HS-27A (cell line): ENCODE measurements at regions not wholly inside any gene's neighbourhood (a gene's known extent, or its start where the extent isn't known, plus 50 kb on each side); places are given as distances from the start of the nearest gene placed in this dataset.
"Not testable (repeated sequence)": the region's sequence is repeated elsewhere in the genome, so short reads cannot be mapped to it uniquely, and the experiment has no call there.

ENCODE experiments used
- DNase-seq: peaks from one replicate; pipeline ENCODE4 v3.0.0-alpha.2; 2012; ENCODE audit warnings: low read depth, missing footprints

DNA sequence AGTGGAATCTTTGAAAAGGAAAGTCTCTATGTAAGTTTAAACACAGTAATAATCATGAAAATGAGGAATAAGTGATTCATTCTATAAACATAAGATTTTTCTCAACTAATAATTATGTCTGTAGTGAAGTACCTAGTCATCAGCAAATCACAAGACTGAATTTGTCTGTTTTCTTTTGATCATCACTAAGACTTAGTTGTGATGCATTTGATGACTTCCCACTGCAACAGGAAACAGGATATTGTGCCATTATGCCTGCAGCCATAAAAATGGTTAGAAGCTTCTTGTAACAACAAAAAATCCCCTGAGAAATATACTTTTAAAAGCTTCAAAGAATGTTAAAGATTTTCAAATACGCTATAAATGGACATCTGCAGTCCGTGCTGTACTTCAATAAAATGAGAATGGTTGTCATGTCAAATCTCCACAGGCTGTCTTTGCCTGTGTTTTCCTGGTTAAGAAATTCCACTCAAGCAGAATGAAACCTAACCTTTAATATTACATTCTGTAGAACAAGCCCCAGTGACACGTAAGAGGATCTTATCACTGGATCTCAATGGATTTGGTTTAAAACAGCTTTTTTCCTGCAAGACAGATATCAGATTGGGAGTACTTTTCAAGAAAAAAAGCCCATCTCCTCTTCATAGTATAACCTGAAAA, 1262.3 kb upstream of the PHF14 start:
- DNase-seq, result no peak

DNA sequence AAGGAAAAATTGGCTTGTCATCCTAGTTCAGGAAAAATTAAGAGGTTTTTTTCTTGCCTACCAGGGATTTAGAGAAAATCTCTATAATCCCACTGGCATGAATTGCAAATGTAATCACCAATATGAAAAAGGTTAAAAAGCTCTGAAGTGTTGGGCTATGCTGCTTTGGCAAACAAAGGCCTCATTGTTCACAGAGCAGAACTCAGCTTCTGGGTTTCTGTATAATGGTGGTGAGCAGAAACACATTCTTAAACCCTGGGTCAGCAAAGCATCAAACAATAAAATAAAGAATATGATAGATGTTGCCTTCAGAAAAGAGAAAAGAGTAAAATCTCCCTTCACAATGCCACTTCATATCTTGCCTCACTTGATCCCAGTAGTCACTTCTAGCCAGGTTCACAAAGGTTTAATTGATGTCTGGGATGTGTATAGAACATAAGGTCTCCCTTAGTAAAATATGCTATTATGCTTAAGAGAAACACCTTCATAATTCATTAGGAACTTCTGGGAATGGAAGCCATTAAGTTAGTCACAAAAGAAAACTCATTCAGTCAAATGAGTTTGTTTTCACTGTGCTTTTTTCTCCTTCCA, 1255.5 kb upstream of the PHF14 start:
- DNase-seq, result no peak

DNA sequence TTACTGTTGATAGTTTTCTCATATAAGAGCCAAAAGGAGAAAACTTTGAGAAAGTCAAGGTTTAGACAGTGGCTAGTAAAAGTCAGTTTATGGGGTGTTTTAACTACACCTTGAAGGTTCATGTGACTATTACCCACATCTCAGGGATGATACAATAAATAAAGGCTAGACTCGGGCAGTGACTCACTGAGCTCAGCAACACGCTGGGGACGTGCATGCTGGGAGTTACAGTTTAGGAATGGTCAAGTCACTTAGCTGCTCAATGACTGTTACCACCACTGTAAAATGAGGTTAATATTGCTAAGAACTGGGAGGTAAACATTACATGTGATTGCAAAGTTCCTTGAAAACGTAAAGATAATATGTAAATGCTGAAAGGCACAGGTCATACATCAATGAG, 1254.4 kb upstream of the PHF14 start:
- no peak for DNase-seq

DNA sequence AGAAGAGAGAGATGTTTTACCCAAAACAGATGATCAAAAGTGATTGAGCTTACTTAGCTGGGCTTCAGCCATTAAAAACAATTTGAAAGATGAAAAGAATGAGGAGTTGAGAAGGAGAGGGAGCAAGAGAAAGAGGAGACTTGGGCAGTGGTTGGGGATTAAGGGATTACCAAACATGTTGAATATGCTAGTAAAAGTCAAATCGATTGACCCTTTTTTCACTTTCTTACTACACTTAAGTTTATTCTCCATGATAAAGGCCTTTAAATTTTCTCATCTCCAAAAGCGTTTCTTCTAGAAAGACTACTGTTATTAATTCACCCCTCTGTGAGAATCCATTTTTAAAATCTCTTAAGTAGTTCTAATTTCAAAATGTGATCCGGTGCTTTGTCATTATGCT, 1254.0 kb upstream of the PHF14 start:
- DNase-seq, result no peak

DNA sequence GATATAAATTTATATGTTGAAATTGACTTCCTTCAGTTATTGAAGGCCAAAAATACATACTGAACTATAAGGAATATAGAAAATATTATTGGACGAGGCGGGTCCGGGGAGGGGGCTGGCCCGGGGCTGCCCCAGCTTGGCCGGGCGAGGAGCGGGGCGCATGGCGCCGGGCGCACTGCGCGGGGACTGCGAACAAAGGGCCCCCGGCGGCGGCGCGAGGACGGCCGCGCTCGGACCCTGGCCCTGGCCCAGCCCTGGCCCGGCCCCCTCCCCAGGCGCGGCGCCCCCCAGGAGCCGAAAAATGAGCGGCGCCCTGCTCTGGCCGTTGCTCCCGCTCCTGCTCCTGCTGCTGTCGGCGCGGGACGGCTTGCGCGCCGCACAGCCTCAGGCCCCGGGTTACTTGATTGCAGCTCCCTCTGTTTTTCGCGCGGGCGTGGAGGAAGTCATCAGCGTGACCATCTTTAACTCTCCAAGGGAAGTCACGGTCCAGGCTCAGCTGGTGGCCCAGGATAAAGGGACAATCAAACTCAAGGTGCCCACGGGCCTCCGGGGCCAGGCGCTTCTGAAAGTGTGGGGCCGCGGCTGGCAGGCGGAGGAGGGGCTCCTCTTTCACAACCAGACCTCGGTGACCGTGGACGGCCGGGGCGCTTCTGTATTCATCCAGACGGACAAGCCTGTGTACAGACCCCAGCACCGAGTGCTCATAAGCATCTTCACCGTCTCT, 1247.6 kb upstream of the PHF14 start:
- not testable (repeated sequence) for DNase-seq

DNA sequence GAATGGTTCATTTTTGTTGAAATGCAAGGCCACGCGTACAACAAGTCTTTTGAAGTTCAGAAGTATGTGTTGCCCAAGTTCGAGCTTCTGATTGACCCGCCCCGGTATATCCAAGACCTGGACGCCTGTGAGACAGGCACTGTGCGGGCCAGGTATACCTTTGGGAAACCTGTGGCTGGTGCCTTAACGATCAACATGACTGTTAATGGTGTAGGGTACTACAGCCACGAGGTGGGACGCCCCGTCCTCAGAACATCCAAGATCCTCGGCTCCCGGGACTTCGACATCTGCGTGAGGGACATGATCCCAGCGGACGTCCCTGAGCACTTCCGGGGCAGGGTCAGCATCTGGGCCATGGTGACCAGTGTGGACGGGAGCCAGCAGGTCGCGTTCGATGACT, 1246.9 kb upstream of the PHF14 start:
- not testable (repeated sequence) for DNase-seq

DNA sequence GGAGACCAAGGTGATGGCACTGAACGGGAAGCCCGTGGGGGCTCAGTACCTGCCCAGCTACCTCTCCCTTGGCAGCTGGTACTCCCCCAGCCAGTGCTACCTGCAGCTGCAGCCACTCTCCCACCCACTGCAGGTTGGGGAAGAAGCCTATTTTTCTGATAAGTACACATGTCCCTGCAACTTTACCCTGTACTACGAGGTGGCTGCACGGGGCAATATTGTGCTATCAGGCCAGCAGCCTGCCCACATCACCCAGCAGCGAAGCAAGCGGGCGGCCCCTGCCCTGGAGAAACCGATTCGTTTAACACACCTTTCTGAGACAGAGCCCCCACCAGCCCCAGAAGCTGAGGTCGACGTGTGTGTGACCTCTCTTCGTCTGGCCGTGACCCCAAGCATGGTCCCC, 1246.2 kb upstream of the PHF14 start:
- DNase-seq, result not testable (repeated sequence)

DNA sequence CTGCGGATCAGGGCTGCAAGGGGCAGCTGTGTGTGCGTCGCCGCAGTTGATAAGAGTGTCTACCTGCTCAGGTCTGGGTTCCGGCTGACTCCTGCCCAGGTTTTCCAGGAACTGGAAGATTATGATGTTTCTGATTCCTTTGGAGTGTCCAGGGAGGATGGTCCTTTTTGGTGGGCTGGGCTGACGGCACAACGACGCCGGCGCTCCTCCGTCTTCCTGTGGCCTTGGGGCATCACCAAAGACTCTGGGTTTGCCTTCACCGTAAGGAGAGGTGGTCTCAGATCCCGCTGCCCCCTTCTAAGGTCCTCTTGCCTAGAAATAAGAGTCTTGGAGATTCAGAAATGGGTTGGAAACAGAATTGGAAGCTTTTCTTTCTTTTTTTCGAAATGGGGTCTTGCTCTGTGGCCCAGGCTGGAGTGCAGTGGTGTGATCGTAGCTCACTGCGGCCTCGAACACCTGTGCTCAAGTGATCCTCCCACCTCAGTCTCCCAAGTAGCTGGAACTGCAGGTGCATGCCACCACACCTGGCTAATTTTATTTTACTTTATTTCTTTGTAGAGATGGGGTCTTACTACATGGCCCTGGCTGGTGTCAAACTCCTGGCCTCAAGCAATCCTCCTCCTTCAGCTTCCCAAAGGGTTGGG, 1245.5 kb upstream of the PHF14 start:
- DNase-seq, result not testable (repeated sequence)

DNA sequence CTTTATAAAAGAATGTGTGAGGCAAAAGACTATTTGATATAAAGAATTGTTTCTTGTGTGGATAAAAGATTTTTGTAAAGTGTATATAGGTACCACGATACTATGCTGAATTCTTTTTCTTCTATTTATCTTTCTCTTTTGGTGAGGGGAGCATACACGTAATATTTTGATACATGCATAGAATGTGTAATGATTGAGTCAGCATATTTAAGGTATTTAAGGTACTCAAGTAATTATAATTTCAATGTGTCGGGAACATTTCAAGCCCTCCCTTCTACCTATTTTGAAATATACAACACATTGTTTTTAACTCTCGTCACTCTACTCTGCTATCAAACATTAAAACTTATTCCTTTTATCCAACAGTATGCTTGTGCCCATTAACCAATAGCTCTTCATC, 1221.6 kb upstream of the PHF14 start:
- no peak for DNase-seq

DNA sequence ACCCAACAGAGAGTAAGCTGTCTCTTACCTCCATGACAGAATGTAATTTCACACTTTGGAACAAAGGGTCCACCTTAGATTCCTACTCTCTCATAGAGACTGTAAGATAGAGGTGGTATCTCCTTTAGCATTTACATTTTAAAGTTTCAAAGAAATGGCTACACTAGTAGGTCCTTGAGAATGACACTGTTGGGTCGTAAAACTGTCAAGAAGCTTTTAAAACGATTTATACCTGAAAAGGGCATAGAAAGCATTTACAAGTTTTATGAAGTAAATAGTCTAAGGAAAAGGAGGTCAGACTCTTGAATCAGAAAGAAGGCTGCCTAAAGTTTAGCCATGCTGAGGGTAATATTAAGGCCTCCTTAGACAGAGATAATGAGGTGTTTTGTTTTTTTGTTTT, 1212.4 kb upstream of the PHF14 start:
- no peak for DNase-seq

DNA sequence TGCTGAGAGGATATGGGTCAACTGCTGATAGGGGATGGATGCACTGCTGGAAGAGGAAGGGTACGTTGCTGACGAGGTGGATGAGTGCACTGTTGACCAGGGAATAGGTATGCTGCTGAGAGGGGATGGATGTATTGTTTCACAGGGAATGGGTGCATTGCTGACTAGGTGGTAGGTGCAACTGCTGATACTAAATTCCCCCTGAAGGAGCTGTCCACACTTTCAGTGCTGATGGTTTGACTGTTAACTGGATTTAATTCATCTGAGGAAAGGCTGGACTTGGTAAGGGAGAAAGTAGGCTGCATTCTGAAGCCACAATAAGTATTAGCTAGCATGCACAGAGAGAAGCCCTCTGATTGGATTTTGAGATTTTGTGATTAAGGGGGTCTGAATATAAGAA, 1196.8 kb upstream of the PHF14 start:
- DNase-seq, result no peak

DNA sequence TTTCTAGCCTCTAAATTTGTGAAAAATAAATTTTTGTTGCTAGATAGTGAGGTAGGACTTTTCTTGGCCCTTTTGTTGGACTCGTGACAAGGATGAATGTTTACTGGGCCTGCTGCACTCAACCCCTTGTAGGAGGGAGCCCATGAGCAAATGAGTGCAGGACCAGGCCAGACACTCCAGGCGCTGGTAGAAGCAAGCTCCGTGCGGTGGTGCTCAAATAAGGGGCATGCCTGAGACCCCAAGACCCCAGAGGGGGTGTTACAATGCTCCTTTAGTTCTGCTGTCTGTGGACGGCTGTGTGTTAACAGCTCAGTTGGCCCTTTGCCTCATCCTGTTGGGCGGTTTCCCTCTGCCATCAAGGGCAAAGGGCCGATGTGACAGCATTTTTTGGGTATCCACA, 1195.3 kb upstream of the PHF14 start:
- DNase-seq, result no peak

DNA sequence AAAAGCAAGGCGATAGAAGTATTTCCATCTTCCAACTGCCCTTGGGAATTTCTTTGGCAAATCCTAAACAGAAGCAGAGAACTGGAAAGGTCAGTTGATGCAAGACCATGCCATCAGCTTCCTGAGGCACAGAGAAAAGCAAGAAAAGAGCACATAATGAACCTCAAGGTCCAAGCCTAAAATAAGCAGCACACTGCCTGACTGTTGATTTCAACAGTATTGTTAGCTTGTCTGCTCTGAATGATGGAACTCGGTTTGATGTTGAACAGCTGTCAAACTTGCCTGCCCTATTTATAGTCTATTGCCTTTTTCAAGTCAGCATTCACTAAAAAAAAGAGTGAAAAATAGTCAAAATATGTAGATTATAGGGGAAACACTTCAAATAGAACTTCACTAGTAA, 1192.0 kb upstream of the PHF14 start:
- no peak for DNase-seq

DNA sequence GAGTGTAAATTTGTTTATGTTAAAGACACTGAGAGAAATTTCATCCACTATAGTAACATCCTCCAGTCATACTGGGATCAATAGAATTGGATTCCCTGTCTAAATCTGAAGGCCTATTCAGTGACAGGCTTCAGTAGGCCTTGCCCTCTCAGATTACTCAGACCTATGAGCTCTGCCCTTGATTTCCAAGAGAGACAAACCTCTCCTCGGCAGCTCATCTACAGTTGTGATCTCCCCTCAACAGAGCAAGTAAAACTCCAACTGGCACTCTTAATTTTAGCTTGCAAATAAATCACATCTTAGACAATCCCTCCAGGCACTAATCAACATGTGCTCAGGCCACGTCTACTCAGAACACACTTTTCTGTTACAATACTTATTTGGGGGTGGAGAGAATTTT, 1191.4 kb upstream of the PHF14 start:
- DNase-seq, result no peak

DNA sequence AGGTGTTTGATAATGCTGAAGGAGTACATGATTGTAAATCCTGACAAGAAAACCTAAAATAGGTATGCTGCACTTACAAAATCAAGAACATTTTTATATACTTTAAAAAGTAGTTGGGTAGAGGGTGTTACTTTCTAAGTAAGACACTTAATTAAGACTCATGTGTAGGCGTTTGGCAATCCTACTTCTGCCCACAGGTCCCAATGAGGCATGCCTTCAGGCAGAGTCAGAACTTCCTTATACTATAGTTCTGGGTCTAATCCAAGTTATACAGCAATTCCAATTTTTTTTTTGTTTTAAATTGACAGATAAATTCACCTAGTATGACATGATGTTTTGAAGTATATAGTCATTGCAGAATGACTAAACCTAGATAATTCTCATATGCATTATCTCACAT, 1188.5 kb upstream of the PHF14 start:
- DNase-seq, result no peak

DNA sequence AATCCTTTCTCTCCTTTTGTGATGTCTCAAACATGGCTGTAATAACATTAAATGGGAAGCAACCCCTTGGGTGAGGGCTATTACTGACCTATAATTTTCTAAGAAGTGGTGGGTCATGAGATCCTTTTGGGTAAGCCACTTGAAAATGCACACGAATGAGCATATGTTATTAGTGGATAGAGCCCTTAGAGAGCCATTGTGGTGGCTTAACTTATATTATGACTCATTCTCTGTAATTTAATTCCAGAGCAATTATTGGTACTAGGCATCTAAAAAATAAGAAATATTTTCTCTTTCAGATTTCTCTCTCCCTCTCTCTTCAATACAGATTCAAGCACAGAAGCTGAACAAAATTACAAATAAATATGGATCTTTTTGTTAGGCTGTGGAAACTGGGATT, 1177.4 kb upstream of the PHF14 start:
- no peak for DNase-seq

DNA sequence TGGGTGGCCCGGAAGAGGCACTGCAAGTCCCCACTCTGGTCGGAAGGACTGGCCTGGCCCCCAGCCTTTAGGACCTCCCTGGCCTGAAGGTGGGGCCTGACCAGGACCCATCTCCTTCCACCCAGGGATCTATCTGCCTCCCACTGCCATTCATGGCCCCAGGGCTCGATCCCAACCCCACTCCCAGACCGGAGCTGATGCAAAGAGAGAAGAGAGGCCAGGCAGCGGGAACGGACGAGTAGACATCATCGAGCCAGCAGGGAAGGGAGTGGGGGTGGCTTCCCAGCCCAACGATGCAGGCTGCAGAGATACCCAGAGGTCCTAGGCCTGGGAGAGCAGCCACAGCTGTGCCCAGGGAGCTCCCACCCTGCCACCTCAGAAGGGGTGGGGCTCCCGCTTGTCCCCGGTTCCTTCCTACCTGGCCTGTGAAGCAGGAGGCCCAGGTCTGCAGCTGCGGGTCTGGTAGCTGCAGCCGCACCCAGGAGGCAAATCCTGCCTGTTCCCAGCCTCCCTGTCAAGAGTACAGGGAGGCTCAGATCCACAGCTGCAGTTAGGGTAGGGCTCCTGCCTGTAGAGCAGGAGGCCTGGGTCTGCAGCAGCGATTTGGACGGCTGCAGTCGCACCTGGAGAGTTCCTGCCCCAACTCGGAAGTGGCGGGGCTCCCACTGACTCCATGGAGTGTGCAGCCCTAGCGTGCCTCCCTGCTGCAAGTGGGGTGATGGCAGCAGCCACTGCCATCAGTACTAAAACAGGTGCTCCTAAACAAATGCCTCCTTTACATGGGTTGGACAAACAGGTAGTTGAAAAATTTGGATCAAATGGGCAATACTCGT, 1151.0 kb upstream of the PHF14 start:
- no peak for DNase-seq

DNA sequence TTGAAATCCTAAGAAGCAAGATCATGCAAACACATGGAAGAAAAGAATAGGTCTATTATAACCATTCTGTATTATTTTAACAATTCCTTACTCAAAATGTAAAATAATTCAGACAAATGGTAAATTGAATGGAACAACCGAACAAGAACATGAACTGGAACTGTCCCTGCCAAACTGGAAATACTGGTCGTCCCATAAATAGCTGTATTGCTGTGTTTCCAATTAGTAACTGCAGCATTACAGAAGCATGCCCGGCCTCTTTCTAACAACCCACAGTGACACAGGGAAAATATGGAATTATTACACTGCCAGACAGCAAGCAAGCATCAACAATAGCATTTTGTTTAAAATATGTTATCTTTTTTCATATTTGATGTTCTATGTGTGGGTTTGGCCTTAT, 1138.5 kb upstream of the PHF14 start:
- DNase-seq, result no peak

DNA sequence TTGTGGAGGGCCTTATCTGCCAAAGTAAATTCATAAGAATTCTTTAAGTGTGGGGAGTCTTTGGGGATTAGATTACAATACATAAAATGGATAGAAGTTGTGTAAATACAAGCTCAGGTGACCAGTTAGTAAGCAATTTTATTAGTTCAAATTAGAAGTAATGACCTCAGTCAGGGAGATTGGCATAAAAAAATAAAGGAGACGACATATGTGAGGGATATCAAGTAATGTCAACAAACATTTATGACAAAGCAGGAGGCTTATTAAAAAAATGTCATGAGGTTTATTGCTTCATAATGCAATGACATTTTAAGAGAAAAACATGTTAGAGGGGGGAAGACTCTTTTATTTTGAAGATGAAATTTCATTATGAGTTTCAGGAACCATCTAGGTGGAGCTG, 1137.0 kb upstream of the PHF14 start:
- DNase-seq, result no peak

DNA sequence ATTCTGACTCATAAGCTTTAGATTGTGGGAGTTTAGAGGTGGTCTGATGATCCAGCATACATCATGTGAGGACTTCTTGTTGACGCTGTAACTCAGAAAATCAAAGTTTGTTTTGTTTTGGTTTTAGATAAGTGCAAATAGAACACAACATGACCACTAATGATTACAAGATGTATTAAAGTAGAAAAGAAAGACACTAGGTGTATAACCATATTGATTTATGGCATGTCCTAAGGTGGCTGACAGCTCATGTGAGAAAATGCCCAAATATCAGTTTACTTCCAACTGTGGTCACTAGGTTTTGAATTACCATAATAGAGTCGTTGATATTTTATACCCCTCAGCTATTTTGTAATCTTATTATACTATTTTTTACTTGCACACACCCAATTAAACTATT, 1131.4 kb upstream of the PHF14 start:
- no peak for DNase-seq

DNA sequence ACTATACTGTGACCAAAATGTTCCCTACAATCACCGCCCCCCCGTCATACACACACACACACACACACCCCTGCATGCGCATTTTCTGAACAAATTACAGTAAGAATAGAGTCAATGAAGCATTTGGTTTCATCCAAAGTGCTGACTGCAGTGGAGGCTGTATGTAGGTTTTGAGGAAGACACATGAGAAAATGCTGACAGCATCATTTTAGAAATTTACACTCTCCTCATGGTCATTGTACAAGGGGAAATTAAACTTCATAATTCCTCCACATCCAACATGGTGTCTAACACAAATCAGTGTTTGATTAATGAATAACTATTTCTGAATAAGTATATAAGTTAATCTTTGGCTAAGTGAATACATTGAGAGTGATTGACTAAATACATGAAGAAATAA, 1126.8 kb upstream of the PHF14 start:
- no peak for DNase-seq

DNA sequence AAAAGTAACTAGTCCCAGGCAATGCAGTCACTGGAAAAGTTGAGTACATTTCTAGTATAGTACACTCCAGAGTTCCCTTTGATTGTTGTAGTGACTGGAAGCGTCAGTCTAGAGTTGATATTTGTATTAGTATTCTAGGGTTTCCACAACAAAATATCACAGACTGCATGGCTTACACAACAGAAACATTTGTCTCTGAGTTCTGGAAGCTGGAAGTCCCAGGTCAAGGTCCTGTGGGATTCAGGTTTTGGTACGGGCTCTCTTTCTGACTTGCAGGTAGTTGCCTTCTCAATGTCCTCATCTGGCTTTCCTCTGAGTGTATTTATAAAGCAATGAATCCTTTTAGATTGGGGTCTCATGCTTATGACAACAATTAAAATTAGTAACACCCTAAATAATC, 1119.1 kb upstream of the PHF14 start:
- DNase-seq, result no peak
